ENCODE measurements at regions not wholly inside any gene's neighbourhood (a gene's known extent, or its start where the extent isn't known, plus 50 kb on each side); places are given as distances from the start of the nearest gene placed in this dataset.

- DNase-seq (ENCODE audit: low read depth): peak; percentile 7
- H3K4me3 ChIP-seq (ENCODE audit: low read depth, low read length): no peak overlapping the region
- TF ChIP-seq CTCF (IDR thresholded peaks at IDR 0.05; ENCODE audit: insufficient read depth, low read depth, low read length, missing control alignments): no peak
Measured at GRCh38 chr12:58988643-58989344, 68.5 kb upstream of the LRIG3 start.

DNA sequence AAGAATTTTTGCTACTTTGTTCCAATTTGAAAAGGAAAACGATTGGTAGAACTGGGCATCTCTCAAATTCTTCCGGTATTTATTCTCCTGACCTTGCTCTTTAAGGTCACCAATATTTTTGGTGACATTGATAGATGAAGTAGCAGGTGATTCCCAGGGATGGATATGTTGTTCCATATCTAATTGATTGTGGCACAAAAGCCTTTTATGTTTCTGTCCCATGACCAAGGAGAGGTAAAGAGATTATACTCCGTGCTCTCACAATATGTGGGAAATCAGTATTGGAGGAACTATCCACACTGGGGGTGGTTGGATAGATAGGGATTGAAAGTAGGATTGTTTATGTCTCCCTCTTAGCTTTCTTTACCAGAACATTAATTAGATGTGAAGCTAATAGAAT, 61.7 kb upstream of the LRIG3 start:
- DNase-seq (ENCODE audit: low read depth): no peak
- H3K4me3 ChIP-seq (ENCODE audit: low read depth, low read length): no peak overlapping the region
- TF ChIP-seq CTCF (IDR thresholded peaks at IDR 0.05; ENCODE audit: insufficient read depth, low read depth, low read length, missing control alignments): no peak

GRCh38 chr12:58980768-58981167, 60.5 kb upstream of the LRIG3 start:
- no peak for DNase-seq (ENCODE audit: low read depth)
- TF ChIP-seq CTCF (IDR thresholded peaks at IDR 0.05; ENCODE audit: insufficient read depth, low read depth, low read length, missing control alignments): no peak
- no peak overlapping the region for H3K4me3 ChIP-seq (ENCODE audit: low read depth, low read length)

- H3K4me3 ChIP-seq (ENCODE audit: low read depth, low read length): no peak overlapping the region
- TF ChIP-seq CTCF (IDR thresholded peaks at IDR 0.05; ENCODE audit: insufficient read depth, low read depth, low read length, missing control alignments): no peak
- no peak for DNase-seq (ENCODE audit: low read depth)
Measured at GRCh38 chr12:58978717-58979116, 58.4 kb upstream of the LRIG3 start.

DNA sequence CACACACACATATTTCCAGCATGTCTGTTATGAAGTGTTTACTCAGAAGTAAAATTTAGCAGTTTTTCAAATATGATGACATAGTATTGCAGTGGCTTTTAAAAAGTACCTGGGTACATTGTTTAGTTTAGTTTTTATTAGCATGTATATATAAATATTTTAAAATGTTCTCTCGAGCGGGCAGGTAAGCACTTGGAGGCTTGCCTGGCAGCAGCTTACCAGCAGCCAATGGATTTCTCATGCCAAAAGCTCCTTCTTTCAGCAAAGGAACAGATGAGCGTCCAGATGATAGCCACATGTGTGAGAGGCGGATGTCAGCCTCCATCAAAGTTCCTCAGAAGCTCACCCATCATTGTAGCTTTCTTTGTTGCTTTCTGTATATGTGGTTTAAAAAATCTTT, 57.2 kb upstream of the LRIG3 start:
- DNase-seq (ENCODE audit: low read depth): no peak

GRCh38 chr12:58976146-58976545, 55.8 kb upstream of the LRIG3 start:
- H3K4me3 ChIP-seq (ENCODE audit: low read depth, low read length): no peak overlapping the region
- no peak for DNase-seq (ENCODE audit: low read depth)
- no peak for TF ChIP-seq CTCF (IDR thresholded peaks at IDR 0.05; ENCODE audit: insufficient read depth, low read depth, low read length, missing control alignments)

More for the DNA sequence above, 57.2 kb upstream of the LRIG3 start:
- TF ChIP-seq CTCF (IDR thresholded peaks at IDR 0.05; ENCODE audit: insufficient read depth, low read depth, low read length, missing control alignments): no peak
- H3K4me3 ChIP-seq (ENCODE audit: low read depth, low read length): no peak overlapping the region

All from GM12865 (cell line).